Stimulated activated CD4-positive, alpha-beta T cell treated with anti-CD3 and anti-CD28 coated beads, Interleukin-1b, Interleukin-23, amount 100 ng/mL, for 4 hours (primary cell): ENCODE measurements at regions not wholly inside any gene's neighbourhood (a gene's known extent, or its start where the extent isn't known, plus 50 kb on each side); places are given as distances from the start of the nearest gene placed in this dataset.
"Not testable (repeated sequence)": the region's sequence is repeated elsewhere in the genome, so short reads cannot be mapped to it uniquely, and the experiment has no call there.

ENCODE experiments used
- DNase-seq, 2 donors: peaks; one replicate each; pipeline ENCODE4 v3.0.0-alpha.2; 2020; ENCODE audit warnings: low read depth in 2 of 2

GRCh38 chr4:164087733-164088132, 593.2 kb downstream of the TMA16 start:
- DNase-seq = no peak

- no peak for DNase-seq
These were observed 601.0 kb downstream of the TMA16 start for GRCh38 chr4:164095313-164096110.

- DNase-seq = no peak
These were observed 602.5 kb downstream of the TMA16 start for GRCh38 chr4:164096766-164097518.

DNA sequence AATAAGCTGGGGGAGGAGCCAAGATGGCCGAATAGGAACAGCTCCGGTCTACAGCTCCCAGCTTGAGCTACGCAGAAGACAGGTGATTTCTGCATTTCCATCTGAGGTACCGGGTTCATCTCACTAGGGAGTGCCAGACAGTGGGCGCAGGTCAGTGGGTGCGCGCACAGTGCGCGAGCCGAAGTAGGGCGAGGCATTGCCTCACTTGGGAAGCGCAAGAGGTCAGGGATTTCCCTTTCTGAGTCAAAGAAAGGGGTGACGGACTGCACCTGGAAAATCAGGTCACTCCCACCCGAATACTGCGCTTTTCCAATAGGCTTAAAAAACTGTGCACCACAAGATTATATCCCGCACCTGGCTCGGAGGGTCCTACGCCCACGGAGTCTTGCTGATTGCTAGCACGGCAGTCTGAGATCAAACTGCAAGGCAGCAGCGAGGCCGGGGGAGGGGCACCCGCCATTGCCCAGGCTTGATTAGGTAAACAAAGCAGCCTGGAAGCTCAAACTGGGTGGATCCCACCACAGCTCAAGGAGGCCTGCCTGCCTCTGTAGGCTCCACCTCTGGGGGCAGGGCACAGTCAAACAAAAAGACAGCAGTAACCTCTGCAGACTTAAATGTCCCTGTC, 606.4 kb downstream of the TMA16 start:
- DNase-seq = not testable (repeated sequence)

- DNase-seq = no peak
These were observed 614.5 kb downstream of the TMA16 start for GRCh38 chr4:164108971-164109370.

DNA sequence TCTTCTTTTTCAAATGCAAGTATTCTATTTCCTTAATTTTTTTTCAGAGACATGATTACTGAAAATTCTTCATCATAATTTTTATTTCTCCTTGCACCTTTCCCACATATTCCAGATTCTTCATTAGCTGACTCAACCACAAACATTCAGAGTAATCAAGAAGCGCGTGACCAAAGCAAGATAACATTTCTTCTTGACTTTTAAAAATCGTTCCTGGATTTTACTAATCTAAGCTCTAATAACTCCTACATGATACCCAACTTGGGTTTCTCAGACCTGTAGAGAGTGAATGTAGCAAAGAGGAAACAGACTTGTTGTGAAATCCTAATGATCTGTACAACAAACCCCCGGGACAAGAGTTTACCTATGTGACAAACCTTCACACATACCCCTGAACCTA, 615.0 kb downstream of the TMA16 start:
- DNase-seq = no peak

DNA sequence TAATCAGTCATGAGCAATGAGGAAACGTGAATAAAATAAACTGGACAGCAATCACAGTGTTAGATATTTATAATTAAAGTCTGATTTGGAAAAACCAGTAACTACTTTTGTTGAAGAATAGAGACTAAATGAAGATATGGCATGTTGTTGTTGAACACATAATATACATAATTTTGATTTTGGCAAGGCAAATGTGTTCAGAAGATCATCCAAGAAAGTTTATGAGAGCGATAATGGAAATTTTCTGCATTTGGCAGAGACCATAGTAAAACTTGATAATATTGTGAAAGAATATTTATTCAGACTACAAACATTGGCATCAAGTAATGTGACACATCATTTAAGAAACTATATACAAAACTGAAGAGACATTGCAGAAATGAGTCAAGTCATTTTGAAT, 620.7 kb downstream of the TMA16 start:
- no peak for DNase-seq

DNA sequence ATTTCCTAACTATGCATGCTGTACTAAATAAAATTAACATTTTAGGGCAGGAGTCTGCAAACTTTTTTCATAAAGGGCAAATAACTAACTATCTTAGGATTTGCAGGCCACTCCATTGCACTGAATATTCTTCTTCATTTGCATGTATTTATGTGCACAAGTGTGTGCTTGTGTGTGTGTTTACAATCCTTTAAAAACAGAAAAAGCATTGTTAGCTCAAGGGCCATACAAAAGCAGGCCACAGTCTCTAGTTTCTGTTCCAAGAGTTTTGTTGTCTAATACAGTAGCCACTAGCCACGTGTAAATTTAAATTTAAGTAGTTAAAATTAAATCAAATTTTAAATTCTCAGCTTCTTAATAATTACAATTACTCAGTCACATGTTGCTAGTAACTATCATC, 621.8 kb downstream of the TMA16 start:
- DNase-seq = no peak

DNA sequence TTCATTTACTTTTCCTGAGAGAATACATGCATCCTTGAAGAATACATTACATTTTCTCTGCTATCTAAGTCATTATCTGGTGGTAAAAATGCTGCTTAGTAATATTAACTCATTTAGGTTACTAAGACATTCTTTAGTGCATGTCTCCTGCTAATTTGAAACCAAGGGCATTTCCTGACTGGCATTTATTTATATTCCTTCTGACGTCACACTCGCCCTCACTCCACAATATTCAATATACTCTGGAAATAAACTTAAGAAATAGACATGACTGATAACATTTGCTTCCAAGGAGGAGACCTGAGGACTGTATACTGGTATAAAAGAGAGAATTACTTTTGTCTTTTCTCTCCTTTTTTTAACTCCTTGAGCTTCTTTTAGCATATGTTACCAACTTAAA, 619.5 kb upstream of the SMIM31 start:
- DNase-seq = no peak

DNA sequence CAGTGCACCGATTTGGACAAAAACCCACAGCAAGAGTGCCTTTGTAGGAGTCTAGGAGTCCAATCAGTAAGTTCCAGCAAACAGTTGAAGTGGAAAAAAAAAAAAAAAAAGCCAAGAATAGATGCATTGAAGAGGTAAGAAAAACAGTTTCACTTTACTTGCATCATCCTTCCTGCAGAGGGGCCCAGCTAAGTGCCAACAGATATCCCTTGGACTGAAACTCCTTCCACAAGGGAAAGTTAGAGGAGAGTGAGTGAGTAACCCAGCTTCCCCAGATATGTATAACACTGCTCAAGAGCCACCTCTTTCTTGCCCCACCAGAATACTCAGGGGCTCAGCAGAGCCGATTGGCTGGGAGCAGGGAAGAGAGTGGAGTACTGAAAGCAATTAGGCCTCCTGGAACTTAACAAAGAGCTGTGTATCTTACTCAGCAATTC, 617.7 kb upstream of the SMIM31 start:
- DNase-seq = no peak

DNA sequence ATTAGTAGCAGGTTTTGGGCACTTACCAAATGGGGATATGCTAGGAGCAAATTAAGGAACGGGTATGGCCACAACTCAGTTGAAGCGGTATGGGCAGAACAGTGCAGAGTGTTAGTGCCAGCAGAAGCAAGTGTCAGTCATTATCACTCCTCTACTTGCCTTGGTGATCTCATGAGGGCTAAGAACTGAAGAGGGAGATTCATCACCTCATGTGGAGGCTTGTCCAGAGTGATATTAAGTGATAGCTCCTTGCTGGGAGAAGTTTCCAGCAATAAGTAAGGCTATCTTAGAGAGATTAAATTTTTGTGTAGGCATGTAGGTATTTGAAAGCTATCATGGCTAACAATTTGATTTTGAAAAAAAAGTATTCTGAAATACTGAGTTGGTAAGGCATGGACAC, 615.4 kb upstream of the SMIM31 start:
- no peak for DNase-seq

GRCh38 chr4:164139291-164139690, 614.6 kb upstream of the SMIM31 start:
- no peak for DNase-seq

DNA sequence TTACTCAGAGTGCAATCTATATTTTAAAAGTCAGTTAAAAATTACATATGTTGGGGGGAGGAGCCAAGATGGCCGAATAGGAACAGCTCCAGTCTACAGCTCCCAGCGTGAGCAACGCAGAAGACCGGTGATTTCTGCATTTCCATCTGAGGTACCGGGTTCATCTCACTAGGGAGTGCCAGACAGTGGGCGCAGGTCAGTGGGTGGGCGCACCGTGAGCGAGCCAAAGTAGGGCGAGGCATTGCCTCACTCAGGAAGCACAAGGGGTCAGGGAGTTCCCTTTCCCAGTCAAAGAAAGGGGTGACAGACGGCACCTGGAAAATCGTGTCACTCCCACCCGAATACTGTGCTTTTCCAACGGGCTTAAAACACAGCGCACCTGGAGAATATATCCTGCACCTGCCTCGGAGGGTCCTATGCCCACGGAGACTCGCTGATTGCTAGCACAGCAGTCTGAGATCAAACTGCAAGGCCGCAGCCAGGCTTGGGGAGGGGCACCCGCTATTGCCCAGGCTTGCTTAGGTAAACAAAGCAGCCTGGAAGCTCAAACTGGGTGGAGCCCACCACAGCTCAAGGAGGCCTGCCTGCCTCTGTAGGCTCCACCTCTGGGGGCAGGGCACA, 612.1 kb upstream of the SMIM31 start:
- not testable (repeated sequence) for DNase-seq

DNA sequence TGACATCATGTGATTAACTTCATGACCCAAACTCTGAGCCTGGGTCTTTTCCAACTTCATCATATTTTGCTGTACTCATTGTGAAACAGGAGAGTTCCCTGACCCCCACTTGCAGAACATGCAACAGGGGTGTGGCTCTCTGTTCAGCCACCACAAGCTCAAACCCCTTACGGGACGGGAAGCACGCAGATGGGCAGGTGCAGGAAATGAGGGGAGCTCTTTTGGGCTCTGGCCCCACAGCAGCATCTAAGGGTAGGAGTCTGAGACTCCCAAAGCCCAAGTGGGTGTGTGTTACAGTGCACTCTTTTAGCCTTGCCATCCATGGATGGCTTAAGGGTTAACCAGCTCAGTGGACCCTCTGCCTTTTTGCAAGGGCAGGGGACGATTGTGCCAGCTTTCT, 599.5 kb upstream of the SMIM31 start:
- no peak for DNase-seq

DNA sequence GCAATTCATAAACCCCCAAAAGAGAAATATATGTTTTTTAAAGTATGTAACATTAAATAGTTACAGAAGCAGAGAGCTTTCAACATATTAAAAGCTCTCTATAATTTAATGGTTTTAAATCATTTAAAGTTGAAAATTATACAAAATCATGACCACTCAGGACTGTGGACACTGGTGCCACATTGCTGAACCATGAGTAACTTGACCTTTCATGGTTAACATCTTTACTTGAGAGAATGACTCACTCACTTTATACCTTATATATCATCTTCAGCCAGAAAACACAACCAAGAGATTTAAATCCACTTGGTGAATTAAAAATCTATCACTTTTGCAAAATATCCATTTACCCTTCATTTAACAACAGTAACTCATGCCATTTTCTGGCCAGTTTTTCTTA, 584.3 kb upstream of the SMIM31 start:
- DNase-seq = no peak

GRCh38 chr4:164177153-164177552, 576.8 kb upstream of the SMIM31 start:
- DNase-seq = no peak

DNA sequence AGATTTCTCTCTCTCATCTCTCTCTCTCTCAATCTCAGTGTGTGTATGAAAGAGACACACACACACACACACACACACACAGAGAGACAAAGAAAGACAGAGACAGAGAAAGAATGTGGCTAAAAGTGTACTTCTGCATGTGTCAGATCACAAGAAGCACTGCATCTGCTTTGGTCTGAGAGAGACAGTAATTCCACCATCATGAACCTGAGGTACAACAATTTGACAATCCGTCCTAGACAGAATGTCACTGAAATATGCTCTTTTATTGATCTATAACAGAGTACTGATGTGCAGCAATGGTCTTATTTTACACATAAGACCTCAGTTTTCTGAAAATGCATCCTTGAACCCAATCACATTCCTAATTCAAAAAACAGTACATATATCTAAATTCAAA, 576.2 kb upstream of the SMIM31 start:
- DNase-seq = no peak

- DNase-seq = no peak
These were observed 565.7 kb upstream of the SMIM31 start for GRCh38 chr4:164188236-164188635.

- DNase-seq = no peak
These were observed 561.1 kb upstream of the SMIM31 start for GRCh38 chr4:164192844-164193243.

DNA sequence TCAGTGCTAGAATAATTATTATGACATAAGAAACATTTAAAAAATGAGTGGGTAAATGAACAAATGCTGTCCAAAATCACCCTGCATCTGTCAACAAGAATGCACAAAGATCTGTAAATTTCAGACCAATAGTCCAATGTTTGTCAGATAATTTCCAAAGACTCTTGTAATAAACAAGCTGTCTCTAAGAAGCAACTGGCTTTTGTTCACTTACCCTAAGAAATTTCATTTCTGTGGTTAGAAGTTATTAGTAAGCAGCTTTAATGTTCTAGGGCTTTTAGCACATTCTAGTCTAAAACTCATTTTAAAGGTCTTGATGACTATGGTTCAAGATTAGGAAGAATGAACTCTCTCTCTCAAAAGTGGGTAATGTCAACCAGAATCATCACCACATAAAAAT, 560.3 kb upstream of the SMIM31 start:
- no peak for DNase-seq

DNA sequence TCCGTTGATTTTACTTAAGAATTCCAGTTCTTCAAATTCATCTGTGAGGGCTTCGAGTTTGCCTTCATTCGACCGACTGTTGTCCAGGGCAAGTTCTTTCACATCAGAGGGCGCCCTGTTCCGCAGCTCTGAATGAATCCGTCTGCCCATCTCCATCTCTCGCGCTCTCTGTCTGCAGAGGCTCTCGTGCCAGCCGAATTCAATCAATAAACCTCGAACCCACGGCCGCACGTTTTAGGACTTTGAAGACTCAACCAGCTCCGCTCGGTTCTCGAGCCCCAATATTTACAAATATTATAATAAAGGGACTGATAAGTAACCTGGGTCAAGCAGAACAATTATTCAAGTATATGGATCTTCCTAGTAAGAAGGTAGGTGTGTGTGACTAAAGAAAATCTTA, 556.4 kb upstream of the SMIM31 start:
- no peak for DNase-seq

DNA sequence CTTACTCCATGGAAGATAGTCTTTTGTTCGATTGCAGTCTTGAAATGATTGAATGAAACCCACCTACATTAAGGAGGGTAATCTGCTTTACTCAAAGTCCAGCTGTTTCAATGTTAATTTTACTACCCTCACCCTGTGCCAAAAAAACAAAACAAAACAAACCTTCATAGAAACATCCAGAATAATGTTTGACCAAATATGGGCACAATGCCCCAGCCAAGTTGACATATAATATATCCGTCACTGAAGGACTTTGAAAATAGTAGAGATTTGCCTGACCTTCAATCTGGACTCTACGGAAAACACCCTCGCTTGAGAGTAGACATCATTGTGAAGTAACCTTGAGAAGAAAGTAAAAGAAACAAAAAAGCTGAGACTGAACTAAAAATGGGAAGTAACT, 550.5 kb upstream of the SMIM31 start:
- no peak for DNase-seq
